Right lung (tissue), 2 donors: ENCODE measurements at regions not wholly inside any gene's neighbourhood (a gene's known extent, or its start where the extent isn't known, plus 50 kb on each side); places are given as distances from the start of the nearest gene placed in this dataset.
A peak's percentile ranks its signal among the peaks of the same experiment; 100 is the strongest.
"Not testable (repeated sequence)": the region's sequence is repeated elsewhere in the genome, so short reads cannot be mapped to it uniquely, and the experiment has no call there.

Source experiments
- DNase-seq, 2 donors: peaks; one replicate each; pipeline ENCODE4 v3.0.0-alpha.2; 2013

DNA sequence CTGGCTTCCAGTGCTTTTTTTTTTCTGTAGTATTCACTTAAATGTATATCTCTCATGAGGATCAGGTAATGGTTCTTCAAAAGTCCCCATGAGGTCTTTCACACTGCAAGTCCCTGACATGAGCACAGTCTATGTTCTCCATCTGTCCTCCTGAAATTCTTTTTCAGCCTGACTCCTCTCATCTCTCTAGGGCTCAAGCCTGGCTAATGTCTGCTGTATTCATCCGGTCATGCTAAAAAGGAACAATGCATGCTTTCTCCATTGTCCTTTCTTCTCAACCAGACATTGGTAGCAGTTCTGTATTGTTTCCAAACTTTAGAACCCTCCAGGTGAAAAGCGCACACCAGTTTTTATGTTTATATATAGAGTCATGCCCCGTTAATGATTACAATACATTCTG lies 368.3 kb upstream of the OLFM3 start:
- no peak for DNase-seq

DNA sequence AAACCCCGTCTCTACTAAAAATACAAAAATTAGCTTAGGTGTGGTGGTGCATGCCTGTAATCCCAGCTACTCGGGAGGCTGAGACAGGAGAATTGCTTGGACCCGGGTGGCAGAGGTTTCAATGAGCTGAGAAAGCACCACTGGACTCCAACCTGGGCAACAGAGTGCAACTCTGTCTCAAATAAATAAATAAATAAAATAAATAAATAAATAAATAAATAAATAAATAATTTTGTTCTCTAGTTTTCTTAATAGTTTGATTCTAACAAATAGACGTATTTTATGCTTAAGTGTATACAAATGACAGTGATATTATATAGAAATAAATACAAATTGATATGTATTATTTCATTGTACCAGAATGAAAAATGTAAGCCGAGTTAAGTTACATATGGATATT lies 339.9 kb upstream of the OLFM3 start:
- DNase-seq = no peak

DNA sequence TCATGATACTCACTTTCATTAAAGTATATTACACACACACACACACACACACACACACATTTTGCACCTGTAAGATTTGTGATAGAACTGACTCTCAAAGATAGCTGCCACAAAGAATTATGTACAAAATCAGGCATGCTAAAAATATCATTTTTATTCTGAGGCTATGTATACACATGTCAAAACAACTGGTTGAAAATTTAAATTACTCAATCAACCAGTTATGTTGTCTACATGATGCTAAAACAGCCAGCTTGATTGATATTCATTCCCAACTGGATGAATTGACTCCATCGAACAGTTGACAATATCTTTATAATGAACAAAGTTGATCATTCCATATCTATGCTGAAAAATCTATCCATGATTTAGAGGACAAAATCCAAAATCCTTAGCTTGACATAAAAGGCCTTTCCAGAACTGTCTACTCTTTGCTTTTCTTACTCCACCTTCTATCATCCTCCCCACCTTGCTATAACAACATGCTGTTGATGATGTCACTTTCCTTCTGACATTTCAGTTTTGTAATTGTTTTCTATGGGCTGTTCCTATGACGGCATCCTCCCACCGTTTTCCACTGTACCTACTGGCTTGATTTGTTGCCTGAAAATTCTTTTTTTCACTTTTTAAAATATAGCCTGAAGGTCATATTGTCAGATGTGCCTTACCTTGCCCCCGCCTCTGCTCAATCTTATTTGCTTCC lies 321.5 kb upstream of the OLFM3 start:
- DNase-seq = no peak

- DNase-seq = no peak
These were observed 318.4 kb upstream of the OLFM3 start for GRCh38 chr1:102315096-102315495.

GRCh38 chr1:102296116-102296515 lies 299.4 kb upstream of the OLFM3 start:
- no peak for DNase-seq

- DNase-seq = no peak
These were observed 286.2 kb upstream of the OLFM3 start for GRCh38 chr1:102282955-102283354.

DNA sequence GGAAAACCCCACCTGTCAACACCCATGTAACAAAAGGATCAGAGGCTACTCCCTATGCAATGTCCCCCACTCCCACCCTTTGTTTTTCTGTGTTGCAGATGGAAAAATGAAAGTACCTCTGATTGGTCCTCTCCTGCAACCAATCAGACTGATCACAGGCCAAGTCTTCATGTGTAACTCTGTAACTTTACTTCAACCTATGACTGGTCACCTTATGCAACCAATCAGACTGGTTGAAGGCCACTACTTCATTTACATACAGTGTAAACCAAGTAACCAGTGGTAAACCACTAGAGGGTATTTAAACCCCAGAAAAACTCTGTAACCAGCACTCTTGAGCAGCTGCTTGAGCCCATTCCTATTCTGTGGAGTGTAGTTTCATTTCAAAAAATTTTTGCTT lies 266.3 kb upstream of the OLFM3 start:
- DNase-seq = no peak

- no peak for DNase-seq
These were observed 256.2 kb upstream of the OLFM3 start for GRCh38 chr1:102252731-102253505.

- DNase-seq = no peak
These were observed 245.0 kb upstream of the OLFM3 start for GRCh38 chr1:102241431-102242338.

- no peak for DNase-seq
These were observed 242.5 kb upstream of the OLFM3 start for GRCh38 chr1:102239247-102239646.

DNA sequence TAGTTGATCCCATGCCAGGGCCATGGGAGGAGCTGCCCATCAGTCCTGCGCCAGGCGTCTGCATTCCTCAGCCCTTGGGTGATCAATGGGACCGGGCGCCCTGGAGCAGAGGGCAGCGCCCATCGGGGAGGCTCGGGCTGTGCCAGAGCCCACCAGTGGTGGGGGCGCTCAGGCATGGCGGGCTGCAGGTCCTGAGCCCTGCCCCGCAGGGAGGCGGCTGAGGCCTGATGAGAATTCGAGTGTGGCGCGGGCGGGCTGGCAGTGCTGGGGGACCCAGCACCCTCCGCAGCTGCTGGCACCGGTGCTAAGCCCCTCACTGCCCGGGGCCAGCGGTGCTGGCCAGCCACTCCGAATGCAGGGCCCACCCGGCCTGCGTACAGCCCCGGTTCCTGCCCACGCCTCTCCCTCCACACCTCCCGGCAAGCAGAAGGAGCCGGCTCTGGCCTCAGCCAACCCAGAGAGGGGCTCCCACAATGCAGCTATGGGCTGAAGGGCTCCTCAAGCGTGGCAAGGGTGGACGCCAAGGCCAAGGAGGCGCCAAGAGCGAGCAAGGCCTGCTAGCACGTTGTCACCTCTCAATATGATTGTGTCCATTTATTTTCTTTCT lies 238.1 kb upstream of the OLFM3 start:
- no peak for DNase-seq

DNA sequence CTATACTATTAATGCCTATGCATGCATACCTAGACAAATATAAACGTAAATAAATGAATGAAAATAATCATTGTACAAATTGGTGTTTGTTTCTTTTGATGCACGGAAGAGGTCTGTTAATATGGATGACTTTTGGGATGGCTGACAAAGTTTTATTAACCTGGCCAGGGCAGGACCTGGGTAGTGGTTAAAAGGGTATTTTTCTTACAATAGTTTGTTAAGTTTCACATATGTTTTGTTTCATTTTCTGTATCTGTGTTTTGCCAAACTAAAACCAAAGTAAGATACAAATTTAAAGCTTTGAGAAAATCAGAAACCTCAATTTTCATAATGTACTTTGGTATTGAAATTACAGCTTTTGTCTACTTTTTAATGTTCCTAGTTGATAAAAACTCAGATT lies 222.7 kb upstream of the OLFM3 start:
- DNase-seq = no peak

DNA sequence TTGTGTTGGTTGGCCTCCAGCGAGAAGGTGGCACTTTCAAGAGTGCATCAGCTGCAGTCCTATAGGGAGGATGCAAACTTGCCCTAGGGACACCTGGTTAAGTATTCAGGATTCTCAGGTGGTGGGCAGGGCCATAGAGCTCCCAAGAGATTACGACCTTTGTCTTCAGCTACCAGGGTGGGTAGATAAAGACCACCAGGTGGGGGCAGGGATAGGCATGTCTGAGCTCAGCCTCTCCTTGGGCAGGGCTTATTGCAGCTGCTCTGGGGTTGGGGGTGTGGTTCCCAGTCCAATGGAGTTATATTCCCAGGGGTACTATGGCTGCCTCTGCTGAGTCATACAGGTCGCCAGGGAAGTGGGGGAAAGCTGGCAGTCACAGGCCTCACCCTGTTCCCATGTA lies 214.2 kb upstream of the OLFM3 start:
- DNase-seq = not testable (repeated sequence)

- peak; percentile 38 to 55 for DNase-seq
These were observed 195.0 kb upstream of the OLFM3 start for GRCh38 chr1:102191723-102192122.

DNA sequence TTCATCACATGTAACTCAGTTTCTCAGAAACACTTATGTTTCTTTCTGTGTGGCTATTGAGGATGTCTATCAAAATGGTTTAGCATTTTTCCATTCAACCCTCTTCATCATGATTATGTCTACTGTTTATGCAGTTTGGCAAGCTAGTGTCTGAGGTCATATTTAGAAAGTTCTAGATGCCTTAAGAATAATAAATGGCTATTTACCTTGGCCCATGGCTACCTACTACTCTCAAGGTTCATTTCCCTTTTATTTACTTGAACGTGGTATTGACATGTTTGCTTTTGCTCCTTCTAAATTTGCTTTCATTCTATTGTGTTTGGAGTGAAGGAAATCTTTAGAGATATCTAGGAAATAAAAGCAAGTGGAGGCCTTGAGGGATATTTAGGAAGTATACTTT lies 193.7 kb upstream of the OLFM3 start:
- DNase-seq = no peak

DNA sequence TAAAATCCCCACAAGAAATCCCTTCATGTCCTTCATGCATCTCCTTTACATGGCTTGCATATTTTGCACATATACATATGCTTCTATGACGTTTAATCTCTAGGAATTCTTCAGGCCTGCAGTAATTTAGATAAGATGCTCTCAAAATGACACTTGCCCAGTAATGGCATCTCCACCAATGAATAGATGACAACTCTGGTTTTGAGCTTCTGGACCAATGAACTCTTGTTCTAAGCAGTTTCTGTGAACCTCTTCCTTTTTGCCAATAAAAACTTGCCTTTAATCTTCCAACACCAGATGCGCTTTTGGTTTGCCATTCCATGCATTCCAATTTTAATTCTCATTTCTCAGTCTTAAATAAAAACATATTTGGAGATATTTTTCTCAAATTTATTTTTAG lies 189.8 kb upstream of the OLFM3 start:
- DNase-seq = no peak

- no peak for DNase-seq
These were observed 188.5 kb upstream of the OLFM3 start for GRCh38 chr1:102185260-102185659.

DNA sequence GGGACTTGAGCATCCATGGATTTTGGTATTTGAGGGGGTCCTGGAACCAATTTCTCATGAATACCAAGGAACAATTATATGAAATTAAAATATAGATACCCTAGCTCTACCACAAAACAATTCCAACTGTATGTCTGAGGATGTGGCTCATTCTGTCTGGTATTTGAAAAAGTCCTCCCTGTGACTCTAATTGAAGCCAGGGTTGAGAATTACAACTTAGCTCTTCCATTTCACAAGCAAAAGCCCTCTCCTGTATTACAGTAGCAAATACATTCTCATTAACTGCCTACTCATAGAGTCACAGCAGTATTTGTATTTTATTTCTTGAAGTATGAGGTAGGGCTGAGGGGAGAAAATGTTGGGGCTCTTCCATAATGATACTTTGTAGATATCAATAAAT lies 187.8 kb upstream of the OLFM3 start:
- no peak for DNase-seq

DNA sequence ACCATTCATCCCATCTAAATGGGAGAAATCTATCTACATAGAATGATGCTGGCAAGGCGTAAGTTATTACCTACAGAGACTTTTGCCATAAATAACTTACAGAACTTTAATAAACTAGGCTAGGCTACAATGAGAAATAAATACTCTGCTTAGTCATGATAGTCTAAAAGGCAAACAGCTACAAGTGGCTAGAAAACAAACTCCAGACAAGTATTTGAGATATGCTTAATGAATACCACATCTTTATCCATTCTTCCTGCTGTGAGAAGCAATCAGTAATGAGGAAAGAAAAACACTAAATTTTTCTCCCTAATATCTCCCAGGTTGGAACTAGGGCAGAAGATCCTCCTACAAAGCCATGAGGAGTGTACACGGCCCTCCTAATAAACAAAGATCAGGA lies 187.0 kb upstream of the OLFM3 start:
- no peak for DNase-seq

GRCh38 chr1:102182603-102183260 lies 186.0 kb upstream of the OLFM3 start:
- DNase-seq = no peak

GRCh38 chr1:102181341-102181740 lies 184.6 kb upstream of the OLFM3 start:
- DNase-seq = no peak

DNA sequence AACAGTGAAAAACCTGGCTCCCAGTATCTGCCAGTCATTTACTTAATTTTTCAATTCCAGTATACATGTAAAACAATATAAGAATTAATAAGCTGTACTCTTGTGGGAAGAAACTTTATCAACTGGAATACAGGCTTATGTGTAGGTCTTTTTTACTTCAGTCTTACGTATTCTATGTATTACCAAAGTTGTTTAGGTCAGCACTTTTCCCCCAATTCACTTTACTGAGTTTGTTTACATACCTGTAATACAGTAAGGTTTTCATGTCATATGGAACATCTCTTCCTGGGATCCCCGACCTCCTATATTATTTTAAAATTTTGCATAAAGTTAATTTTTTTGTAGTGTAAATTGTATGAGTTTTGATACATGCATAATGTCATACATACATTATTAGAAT lies 181.8 kb upstream of the OLFM3 start:
- no peak for DNase-seq
